Psoas muscle (tissue), 7 donors: ENCODE measurements at regions not wholly inside any gene's neighbourhood (a gene's known extent, or its start where the extent isn't known, plus 50 kb on each side); places are given as distances from the start of the nearest gene placed in this dataset.

ENCODE experiments used
- ATAC-seq, 4 donors: fragments of 200-7000 bp; cut with Tn5 transposase; one replicate each; pipeline ENCODE4 v1.9.1; 2020; ENCODE audit warnings: moderate library complexity in 3 of 4, mild to moderate bottlenecking in 2 of 4
- DNase-seq, 2 donors: peaks; one replicate each; pipeline ENCODE4 v3.0.0-alpha.2; 2020
- H3K27ac ChIP-seq: fragments of 200-600 bp; one replicate; pipeline ENCODE4 v1.8.0; 2022
- H3K27me3 ChIP-seq, 3 donors: fragments of 200-600 bp in 1 of 3; one replicate each; pipeline versions ENCODE4 v1.6.1 to v1.8.0; 2013 to 2022; ENCODE audit warnings: low read length in 2 of 3, mild to moderate bottlenecking in 2 of 3, moderate library complexity in 1 of 3; ENCODE audit not compliant: insufficient read depth in 3 of 3
- H3K36me3 ChIP-seq, 2 donors: fragments of 200-600 bp in 1 of 2; one replicate each; pipeline versions ENCODE4 v1.6.1 to v1.8.0; 2013 to 2022; ENCODE audit warnings: low read depth in 1 of 2, mild to moderate bottlenecking in 1 of 2, moderate library complexity in 1 of 2; ENCODE audit not compliant: insufficient read depth in 1 of 2
- H3K4me1 ChIP-seq: fragments of 200-600 bp; one replicate; pipeline ENCODE4 v1.8.0; 2022
- H3K4me3 ChIP-seq: fragments of 200-600 bp; one replicate; pipeline ENCODE4 v1.8.0; 2022; ENCODE audit warnings: mild to moderate bottlenecking
- H3K9me3 ChIP-seq: fragments of 200-600 bp; one replicate; pipeline ENCODE4 v1.8.0; 2022
- WGBS, 3 donors: extraction: QIAGEN DNeasy Blood & Tissue Kit; methylation state at CpG; one replicate each; pipeline versions ENCODE4 v1.1.6 to v1.1.7; 2013; 5-methylcytosine and 5-hydroxymethylcytosine counted together
- intact Hi-C, 2 donors: fragments of 100-400 bp; cut with DNase I; formaldehyde crosslinking; loops; one replicate each; pipeline versions ENCODE4 v1.11.0 to v1.14.2; 2022
- TF ChIP-seq, protein P1 (sequence below): fragments of 200-600 bp; IDR thresholded peaks from one replicate; pipeline ENCODE4 v1.8.0; 2022; ENCODE audit warnings: antibody characterized with exemption
- donor health status: healthy with polysubstance abuse.
- donor health status: DM: no; HTN: no; CAD: no; lungs with moderate emphysema.
- donor health status: Bipolar disorder and iron deficiency.
- donor health status: healthy.
- donor health status: DM: yes; HTN: yes; CAD: no.
- donor health status: DM: no; HTN: no; CAD: no.
- donor health status: DM: yes; HTN: yes; CAD: no.

DNA sequence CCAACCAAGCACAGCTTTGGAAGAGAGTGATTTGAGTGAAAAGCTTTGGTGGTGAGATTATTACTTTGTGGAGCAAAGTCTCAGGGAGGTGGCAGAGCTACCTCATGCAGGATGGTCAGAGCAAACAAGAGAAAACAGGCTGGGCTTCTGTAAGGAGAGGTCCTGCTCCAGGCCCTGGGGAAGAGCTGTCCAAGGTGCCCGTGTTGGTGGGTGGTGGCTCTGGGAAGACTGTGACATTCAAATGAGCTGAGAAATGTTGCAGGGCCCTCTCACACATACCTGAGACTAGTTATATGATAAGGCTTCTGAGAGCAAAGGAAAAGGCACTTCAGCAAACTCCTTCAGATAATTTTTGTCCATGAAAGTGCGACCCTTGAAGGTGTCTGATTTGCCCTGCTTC, 205.5 kb upstream of the SOX21 start:
- DNase-seq (no peak), ATAC-seq (no peak)
- intact Hi-C loops, result no loop called here
- H3K27me3 ChIP-seq, result no peaks in the 10 kb centered on the region
- TF ChIP-seq, protein P1, sequence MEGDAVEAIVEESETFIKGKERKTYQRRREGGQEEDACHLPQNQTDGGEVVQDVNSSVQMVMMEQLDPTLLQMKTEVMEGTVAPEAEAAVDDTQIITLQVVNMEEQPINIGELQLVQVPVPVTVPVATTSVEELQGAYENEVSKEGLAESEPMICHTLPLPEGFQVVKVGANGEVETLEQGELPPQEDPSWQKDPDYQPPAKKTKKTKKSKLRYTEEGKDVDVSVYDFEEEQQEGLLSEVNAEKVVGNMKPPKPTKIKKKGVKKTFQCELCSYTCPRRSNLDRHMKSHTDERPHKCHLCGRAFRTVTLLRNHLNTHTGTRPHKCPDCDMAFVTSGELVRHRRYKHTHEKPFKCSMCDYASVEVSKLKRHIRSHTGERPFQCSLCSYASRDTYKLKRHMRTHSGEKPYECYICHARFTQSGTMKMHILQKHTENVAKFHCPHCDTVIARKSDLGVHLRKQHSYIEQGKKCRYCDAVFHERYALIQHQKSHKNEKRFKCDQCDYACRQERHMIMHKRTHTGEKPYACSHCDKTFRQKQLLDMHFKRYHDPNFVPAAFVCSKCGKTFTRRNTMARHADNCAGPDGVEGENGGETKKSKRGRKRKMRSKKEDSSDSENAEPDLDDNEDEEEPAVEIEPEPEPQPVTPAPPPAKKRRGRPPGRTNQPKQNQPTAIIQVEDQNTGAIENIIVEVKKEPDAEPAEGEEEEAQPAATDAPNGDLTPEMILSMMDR, result no peak
- H3K9me3 ChIP-seq, result no peaks in the 10 kb centered on the region
- no peak overlapping the region for H3K4me3 ChIP-seq
- H3K27ac ChIP-seq, result no peak overlapping the region
- no peaks in the 10 kb centered on the region for H3K36me3 ChIP-seq
- 47 to 51% (median 48%) methylated on average over 2 of the region's 2 CpGs for WGBS, 3 donors
- no peaks in the 10 kb centered on the region for H3K4me1 ChIP-seq

DNA sequence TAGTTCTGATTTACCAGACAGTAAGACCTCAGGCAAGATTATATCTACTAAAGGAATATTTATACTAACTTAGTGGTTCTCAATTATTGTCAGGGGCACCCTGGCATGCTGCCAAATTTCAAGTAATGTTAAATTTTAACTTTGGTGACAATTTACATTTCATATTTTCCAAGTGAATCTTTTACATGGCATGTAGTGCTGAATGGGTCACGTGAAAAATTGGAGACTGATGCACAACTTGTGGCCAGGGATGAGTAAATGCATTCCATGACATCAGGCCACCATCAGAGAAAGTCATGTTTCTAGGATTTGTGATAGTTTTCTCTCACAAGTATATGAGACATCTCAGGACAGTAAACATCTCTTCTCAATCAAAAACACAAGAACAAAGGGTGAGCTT, 202.6 kb upstream of the SOX21 start:
- intact Hi-C loops, result no loop called here
- 56 to 65% (median 61%) methylated on average over 1 of the region's 1 CpG for WGBS, 3 donors
- Histone ChIP-seq H3K27ac (no peak overlapping the region), H3K27me3 (no peaks in the 10 kb centered on the region), H3K4me1 (no peaks in the 10 kb centered on the region), H3K36me3 (no peaks in the 10 kb centered on the region), H3K4me3 (no peak overlapping the region), H3K9me3 (no peaks in the 10 kb centered on the region)
- ATAC-seq (no peak), DNase-seq (no peak)
- TF ChIP-seq, protein P1, result no peak

DNA sequence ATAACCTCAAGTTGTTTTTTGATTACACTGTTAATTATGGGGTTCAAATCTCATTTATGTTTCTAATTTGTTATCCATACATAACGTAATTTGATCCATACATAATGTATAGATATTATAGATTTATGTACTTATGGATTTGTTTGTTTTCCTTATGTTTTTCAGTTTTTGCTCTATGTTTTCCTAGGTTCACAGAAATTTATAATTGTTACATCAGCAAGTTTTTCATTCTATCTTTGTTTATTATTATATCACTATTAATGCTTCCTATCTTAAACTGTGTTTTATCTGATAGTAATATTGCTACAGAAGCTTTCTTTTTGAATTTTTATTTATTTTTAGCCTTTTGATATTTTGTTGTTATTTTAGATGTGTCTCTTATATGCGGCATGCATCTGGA, 194.3 kb upstream of the SOX21 start:
- Histone ChIP-seq H3K27ac (no peak overlapping the region), H3K9me3 (no peaks in the 10 kb centered on the region), H3K27me3 (no peaks in the 10 kb centered on the region), H3K36me3 (no peaks in the 10 kb centered on the region), H3K4me3 (no peak overlapping the region), H3K4me1 (no peaks in the 10 kb centered on the region)
- WGBS, 3 donors, result 81 to 85% (median 81%) methylated on average over 2 of the region's 2 CpGs
- TF ChIP-seq, protein P1, result no peak
- DNase-seq, result no peak
- intact Hi-C loops, result no loop called here
- no peak for ATAC-seq

DNA sequence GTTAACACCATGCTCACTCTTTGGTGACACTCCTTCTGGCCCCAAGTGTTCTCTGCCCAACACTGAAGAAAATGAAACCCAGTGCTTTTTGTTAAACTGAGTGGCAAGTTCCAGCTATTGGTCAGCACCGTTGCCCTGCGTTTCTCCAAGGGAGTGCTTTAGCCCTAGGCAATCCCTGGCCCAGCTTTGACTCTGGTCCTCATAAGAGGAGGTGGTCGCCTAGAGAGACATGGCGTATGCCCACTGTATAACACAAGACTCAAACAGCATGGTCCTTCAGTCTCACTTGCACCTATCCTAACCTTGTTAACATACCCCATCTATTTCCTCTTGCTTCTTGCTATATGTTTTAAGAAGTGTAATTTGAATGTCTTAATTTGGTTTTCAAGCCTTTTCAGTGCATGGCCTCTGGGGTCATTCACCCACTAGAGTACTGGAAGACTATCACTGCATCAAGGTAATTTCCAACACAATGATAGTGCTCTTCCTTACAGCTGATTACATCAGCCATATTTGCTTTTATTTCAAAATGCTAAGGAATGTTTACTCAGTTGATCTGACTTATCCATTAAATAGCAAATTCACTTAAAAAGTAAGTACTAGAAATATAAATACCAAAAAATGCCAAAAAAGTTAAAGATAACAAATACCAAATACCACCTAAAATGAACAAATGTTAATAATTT, 190.5 kb upstream of the SOX21 start:
- intact Hi-C loops, result no loop called here
- Histone ChIP-seq H3K4me3 (no peak overlapping the region), H3K36me3 (no peaks in the 10 kb centered on the region), H3K4me1 (no peaks in the 10 kb centered on the region), H3K27me3 (no peaks in the 10 kb centered on the region), H3K9me3 (no peaks in the 10 kb centered on the region), H3K27ac (no peak overlapping the region)
- WGBS, 3 donors, result 80 to 84% (median 81%) methylated on average over 4 of the region's 4 CpGs
- TF ChIP-seq, protein P1, result no peak
- DNase-seq (no peak), ATAC-seq (no peak)

DNA sequence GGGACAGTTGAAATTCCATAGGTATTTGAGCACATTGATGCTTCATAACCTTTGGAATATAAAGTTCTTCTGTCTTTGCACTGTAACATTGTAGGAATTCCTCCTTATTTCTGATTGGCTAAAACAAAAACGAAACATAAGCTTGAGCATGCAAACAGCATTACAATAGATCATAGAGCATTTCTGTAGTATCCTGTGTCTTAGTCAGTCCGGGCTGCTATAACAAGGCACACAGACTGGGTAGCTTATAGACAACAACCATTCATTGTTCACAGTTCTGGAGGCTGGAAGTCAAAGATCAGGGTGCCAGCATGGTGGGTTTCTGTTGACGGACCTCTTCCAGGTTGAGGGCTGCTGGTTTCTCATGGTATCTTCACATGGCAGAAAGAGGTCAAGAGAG, 188.7 kb upstream of the SOX21 start:
- Histone ChIP-seq H3K4me3 (no peak overlapping the region), H3K27me3 (no peaks in the 10 kb centered on the region), H3K9me3 (no peaks in the 10 kb centered on the region), H3K36me3 (no peaks in the 10 kb centered on the region), H3K27ac (no peak overlapping the region), H3K4me1 (no peaks in the 10 kb centered on the region)
- DNase-seq (no peak), ATAC-seq (no peak)
- TF ChIP-seq, protein P1, result no peak
- 67 to 78% (median 70%) methylated on average over 3 of the region's 3 CpGs for WGBS, 3 donors
- intact Hi-C loops, result no loop called here
